Kidney (tissue), 13 donors: ENCODE measurements at regions not wholly inside any gene's neighbourhood (a gene's known extent, or its start where the extent isn't known, plus 50 kb on each side); places are given as distances from the start of the nearest gene placed in this dataset.

Experiments
- DNase-seq, 5 donors: peaks; one replicate each; pipeline ENCODE4 v3.0.0-alpha.2; 2013 to 2020
- FAIRE-seq: peaks from 2 replicates; lab custom pipeline; 2012; peaks lifted over from hg19 to GRCh38; lab: Jason Lieb, UNC
- H3K27ac ChIP-seq, 2 donors: one replicate each; pipeline ENCODE4 v1.7.0; 2013; ENCODE audit warnings: low read depth in 2 of 2, low read length in 2 of 2, inconsistent platforms in 1 of 2
- H3K27me3 ChIP-seq: one replicate; pipeline ENCODE4 v1.7.1; 2013; ENCODE audit warnings: low read length, inconsistent platforms; ENCODE audit not compliant: control insufficient read depth, insufficient read depth
- H3K36me3 ChIP-seq, 3 donors: one replicate each; pipeline versions ENCODE4 v1.7.0 to v1.7.1; 2013; ENCODE audit warnings: low read length in 3 of 3, control low read depth in 1 of 3, inconsistent platforms in 1 of 3; ENCODE audit not compliant: insufficient read depth in 3 of 3, control insufficient read depth in 2 of 3
- H3K4me1 ChIP-seq, 3 donors: one replicate each; pipeline versions ENCODE4 v1.7.0 to v1.7.1; 2013; ENCODE audit warnings: low read length in 3 of 3, inconsistent platforms in 1 of 3, low read depth in 1 of 3; ENCODE audit not compliant: control insufficient read depth in 2 of 3, insufficient read depth in 2 of 3
- H3K4me3 ChIP-seq, 3 donors: one replicate each; pipeline versions ENCODE4 v1.7.0 to v1.8.1; 2013; ENCODE audit warnings: low read length in 3 of 3, control low read depth in 1 of 3, inconsistent platforms in 1 of 3
- H3K9ac ChIP-seq, 3 donors: one replicate each; pipeline versions ENCODE4 v1.7.0 to v1.7.1; 2013; ENCODE audit warnings: low read length in 3 of 3, control low read depth in 1 of 3, inconsistent platforms in 1 of 3
- H3K9me3 ChIP-seq, 3 donors: one replicate each; pipeline versions ENCODE4 v1.7.0 to v1.7.1; 2013; ENCODE audit warnings: low read length in 3 of 3, control low read depth in 1 of 3, inconsistent platforms in 1 of 3; ENCODE audit not compliant: control insufficient read depth in 2 of 3, insufficient read depth in 1 of 3
- CTCF ChIP-seq: IDR thresholded peaks from 3 replicates; pipeline ENCODE4 v1.5.1; 2012; ENCODE audit warnings: mild to moderate bottlenecking, moderate library complexity, borderline replicate concordance; ENCODE audit not compliant: insufficient read depth; ENCODE audit errors: extremely low read depth
- intact Hi-C: fragments of 100-400 bp; cut with DNase I; formaldehyde crosslinking; loops from one replicate; pipeline ENCODE4 v1.11.1; 2022
- donor health status: control.
- donor health status: control.
- donor health status: control.
- donor health status: control.
- donor health status: control.
- donor health status: DM: yes; HTN: yes; CAD: no.
- donor health status: Normal renal cell carcinoma (clear cell type).

GRCh38 chr5:2544003-2544402, 207.5 kb downstream of the IRX2 start:
- Histone ChIP-seq H3K9ac (no peak overlapping the region), H3K9me3 (no peaks in the 10 kb centered on the region), H3K27ac (no peak overlapping the region), H3K4me1 (no peaks in the 10 kb centered on the region), H3K4me3 (no peak overlapping the region), H3K27me3 (peaks cover 8% of the 10 kb centered on the region), H3K36me3 (no peaks in the 10 kb centered on the region)
- DNase-seq (no peak), FAIRE-seq (no peak)
- no peak for TF ChIP-seq CTCF
- intact Hi-C loops = no loop called here

GRCh38 chr5:2542821-2543220, 208.7 kb downstream of the IRX2 start:
- TF ChIP-seq CTCF = no peak
- Histone ChIP-seq H3K27me3 (peaks cover 8% of the 10 kb centered on the region), H3K36me3 (no peaks in the 10 kb centered on the region), H3K9ac (no peak overlapping the region), H3K4me1 (no peaks in the 10 kb centered on the region), H3K9me3 (no peaks in the 10 kb centered on the region), H3K27ac (no peak overlapping the region), H3K4me3 (no peak overlapping the region)
- intact Hi-C loops = no loop called here
- no peak for DNase-seq
- no peak for FAIRE-seq

GRCh38 chr5:2542026-2542425, 209.5 kb downstream of the IRX2 start:
- DNase-seq (no peak), FAIRE-seq (no peak)
- Histone ChIP-seq H3K27me3 (peaks cover 14% of the 10 kb centered on the region), H3K4me3 (no peak overlapping the region), H3K9ac (no peak overlapping the region), H3K9me3 (no peaks in the 10 kb centered on the region), H3K27ac (no peak overlapping the region), H3K36me3 (no peaks in the 10 kb centered on the region), H3K4me1 (no peaks in the 10 kb centered on the region)
- no peak for TF ChIP-seq CTCF
- intact Hi-C loops = no loop called here

GRCh38 chr5:2538169-2538568, 213.3 kb downstream of the IRX2 start:
- FAIRE-seq (no peak), DNase-seq (no peak)
- no peaks in the 10 kb centered on the region for H3K36me3 ChIP-seq
- peaks cover 16% of the 10 kb centered on the region for H3K27me3 ChIP-seq
- no peak overlapping the region for H3K27ac ChIP-seq
- H3K4me3 ChIP-seq = no peak overlapping the region
- no peak overlapping the region for H3K9ac ChIP-seq
- no peaks in the 10 kb centered on the region for H3K9me3 ChIP-seq
- intact Hi-C loops = no loop called here
- no peak for TF ChIP-seq CTCF
- no peaks in the 10 kb centered on the region for H3K4me1 ChIP-seq
